ENCODE measurements at regions not wholly inside any gene's neighbourhood (a gene's known extent, or its start where the extent isn't known, plus 50 kb on each side); places are given as distances from the start of the nearest gene placed in this dataset.

DNA sequence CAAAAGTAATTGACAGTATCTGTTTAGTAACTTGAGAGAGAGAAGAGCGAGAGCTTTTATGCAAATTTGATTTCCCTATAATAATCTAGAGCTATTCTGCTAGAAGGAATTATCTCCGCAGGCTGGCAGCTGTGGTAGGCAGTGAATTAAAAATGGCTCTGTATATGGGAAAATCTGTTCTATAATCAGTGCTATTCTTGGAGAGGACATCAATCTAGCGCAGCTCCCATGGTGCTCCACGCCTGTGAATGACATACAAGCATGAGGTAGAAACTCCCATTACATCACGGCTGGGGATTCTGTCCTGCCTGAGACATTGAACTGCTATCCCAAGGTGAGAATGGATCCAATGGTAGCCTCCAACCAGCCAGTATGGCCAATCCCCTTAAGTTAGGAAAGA is 179.0 kb downstream of the DHX15 start:
- Histone ChIP-seq H3K4me1 (ENCODE audit: control insufficient read depth in 5 of 5, insufficient read depth in 5 of 5, low read length in 5 of 5) (peaks cover 0 to 8% (median 0%) of the 10 kb centered on the region in 5 donors), H3K36me3 (ENCODE audit: control insufficient read depth in 5 of 5, insufficient read depth in 5 of 5, low read length in 5 of 5) (no peaks in the 10 kb centered on the region), H3K9ac (ENCODE audit: low read length in 5 of 5) (no peak overlapping the region), H3K27me3 (ENCODE audit: control insufficient read depth in 5 of 5, insufficient read depth in 4 of 5, low read length in 5 of 5) (no peaks in the 10 kb centered on the region), H3K4me3 (ENCODE audit: low read depth in 1 of 5, low read length in 5 of 5) (no peak overlapping the region), H3K9me3 (ENCODE audit: control insufficient read depth in 5 of 5, low read length in 5 of 5) (no peaks in the 10 kb centered on the region), H3K27ac (ENCODE audit: low read depth, low read length) (no peak overlapping the region)

DNA sequence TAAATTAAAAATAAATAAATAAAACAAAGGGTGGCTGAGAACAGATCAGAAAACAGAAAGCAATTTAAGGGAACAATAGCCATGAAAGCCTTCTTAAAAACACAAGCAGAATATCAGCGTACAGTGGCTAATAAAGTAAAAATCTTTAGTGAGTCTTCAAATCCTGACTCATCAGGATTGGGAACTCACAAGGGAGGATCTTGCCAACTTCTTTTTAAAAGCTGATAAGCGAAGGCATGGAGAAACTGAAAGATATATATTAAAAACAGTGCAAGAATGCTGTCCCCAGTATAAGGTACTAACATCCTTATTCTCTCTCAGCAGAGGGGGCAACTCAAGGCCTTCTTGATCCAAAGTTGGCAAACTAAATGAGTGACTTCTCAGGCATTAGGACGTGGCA is 180.1 kb downstream of the DHX15 start:
- Histone ChIP-seq H3K27ac (ENCODE audit: low read depth, low read length) (no peak overlapping the region), H3K4me3 (ENCODE audit: low read depth in 1 of 5, low read length in 5 of 5) (no peak overlapping the region), H3K9me3 (ENCODE audit: control insufficient read depth in 5 of 5, low read length in 5 of 5) (no peaks in the 10 kb centered on the region), H3K4me1 (ENCODE audit: control insufficient read depth in 5 of 5, insufficient read depth in 5 of 5, low read length in 5 of 5) (peaks cover 0 to 5% (median 0%) of the 10 kb centered on the region in 5 donors), H3K36me3 (ENCODE audit: control insufficient read depth in 5 of 5, insufficient read depth in 5 of 5, low read length in 5 of 5) (no peaks in the 10 kb centered on the region), H3K9ac (ENCODE audit: low read length in 5 of 5) (no peak overlapping the region), H3K27me3 (ENCODE audit: control insufficient read depth in 5 of 5, insufficient read depth in 4 of 5, low read length in 5 of 5) (no peaks in the 10 kb centered on the region)

DNA sequence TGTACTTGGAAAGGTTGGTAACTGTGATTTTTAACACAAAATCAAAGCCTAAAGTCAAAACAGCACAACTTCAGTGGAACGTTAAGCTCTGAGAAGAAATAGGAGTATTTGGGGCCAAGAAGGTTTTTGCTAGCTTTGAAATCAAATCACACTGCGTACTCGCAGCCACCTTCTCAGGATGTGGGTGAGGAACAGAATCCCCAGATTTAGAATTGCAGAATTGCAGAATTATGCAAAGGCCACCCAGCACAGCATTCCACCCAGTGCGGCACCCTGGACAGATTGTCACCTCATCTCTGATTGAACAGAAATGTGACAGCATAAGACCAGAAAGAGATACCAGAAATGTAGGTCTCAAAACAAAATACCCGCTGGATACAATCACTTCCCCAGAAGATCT is 181.1 kb downstream of the DHX15 start:
- Histone ChIP-seq H3K9me3 (ENCODE audit: control insufficient read depth in 5 of 5, low read length in 5 of 5) (no peaks in the 10 kb centered on the region), H3K27ac (ENCODE audit: low read depth, low read length) (no peak overlapping the region), H3K4me3 (ENCODE audit: low read depth in 1 of 5, low read length in 5 of 5) (no peak overlapping the region), H3K27me3 (ENCODE audit: control insufficient read depth in 5 of 5, insufficient read depth in 4 of 5, low read length in 5 of 5) (no peaks in the 10 kb centered on the region), H3K9ac (ENCODE audit: low read length in 5 of 5) (no peak overlapping the region), H3K4me1 (ENCODE audit: control insufficient read depth in 5 of 5, insufficient read depth in 5 of 5, low read length in 5 of 5) (no peaks in the 10 kb centered on the region), H3K36me3 (ENCODE audit: control insufficient read depth in 5 of 5, insufficient read depth in 5 of 5, low read length in 5 of 5) (no peaks in the 10 kb centered on the region)

DNA sequence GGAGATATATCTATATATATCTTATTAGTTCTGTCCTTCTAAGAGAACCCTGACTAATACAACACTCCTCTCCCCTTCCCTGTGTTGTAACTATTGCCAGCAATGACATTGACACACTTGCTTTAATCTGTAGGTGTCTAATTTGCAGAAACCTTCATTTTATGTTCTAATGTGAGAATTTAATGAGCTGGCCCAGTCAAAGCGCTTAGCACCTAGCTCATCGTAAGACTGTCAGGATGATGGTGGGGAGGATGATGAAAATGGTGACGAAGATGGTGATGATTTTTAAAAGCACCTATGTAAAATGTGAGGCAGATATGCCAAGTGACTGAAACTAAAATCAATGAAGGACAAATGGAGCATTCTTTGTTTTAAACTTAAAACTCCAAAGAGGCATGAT is 183.8 kb downstream of the DHX15 start:
- Histone ChIP-seq H3K27me3 (ENCODE audit: control insufficient read depth in 5 of 5, insufficient read depth in 4 of 5, low read length in 5 of 5) (no peaks in the 10 kb centered on the region), H3K9me3 (ENCODE audit: control insufficient read depth in 5 of 5, low read length in 5 of 5) (no peaks in the 10 kb centered on the region), H3K27ac (ENCODE audit: low read depth, low read length) (no peak overlapping the region), H3K4me3 (ENCODE audit: low read depth in 1 of 5, low read length in 5 of 5) (no peak overlapping the region), H3K36me3 (ENCODE audit: control insufficient read depth in 5 of 5, insufficient read depth in 5 of 5, low read length in 5 of 5) (no peaks in the 10 kb centered on the region), H3K9ac (ENCODE audit: low read length in 5 of 5) (no peak overlapping the region), H3K4me1 (ENCODE audit: control insufficient read depth in 5 of 5, insufficient read depth in 5 of 5, low read length in 5 of 5) (no peaks in the 10 kb centered on the region)

DNA sequence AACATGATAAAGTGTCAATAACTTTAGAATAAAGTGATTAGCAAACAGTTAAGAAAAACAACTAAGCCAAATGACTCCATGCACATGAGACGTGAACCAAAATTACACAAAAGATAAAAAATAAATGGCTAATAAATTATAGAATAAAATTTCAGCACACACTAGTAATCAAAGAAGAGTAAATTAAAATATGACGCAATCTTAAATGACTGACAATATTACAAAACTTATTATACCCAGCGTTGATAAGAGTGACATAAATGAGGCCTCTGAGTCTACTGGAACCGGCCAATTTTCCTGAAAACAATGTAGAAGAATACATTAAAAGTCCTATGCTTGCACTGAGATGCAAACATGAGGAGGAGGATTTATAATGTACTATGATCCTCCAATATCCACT is 187.4 kb downstream of the DHX15 start:
- no peak overlapping the region for H3K4me3 ChIP-seq (ENCODE audit: low read depth in 1 of 5, low read length in 5 of 5)
- no peak overlapping the region for H3K27ac ChIP-seq (ENCODE audit: low read depth, low read length)
- H3K36me3 ChIP-seq (ENCODE audit: control insufficient read depth in 5 of 5, insufficient read depth in 5 of 5, low read length in 5 of 5): no peaks in the 10 kb centered on the region
- H3K9me3 ChIP-seq (ENCODE audit: control insufficient read depth in 5 of 5, low read length in 5 of 5): no peaks in the 10 kb centered on the region
- no peak overlapping the region for H3K9ac ChIP-seq (ENCODE audit: low read length in 5 of 5)
- no peaks in the 10 kb centered on the region for H3K4me1 ChIP-seq (ENCODE audit: control insufficient read depth in 5 of 5, insufficient read depth in 5 of 5, low read length in 5 of 5)
- no peaks in the 10 kb centered on the region for H3K27me3 ChIP-seq (ENCODE audit: control insufficient read depth in 5 of 5, insufficient read depth in 4 of 5, low read length in 5 of 5)

DNA sequence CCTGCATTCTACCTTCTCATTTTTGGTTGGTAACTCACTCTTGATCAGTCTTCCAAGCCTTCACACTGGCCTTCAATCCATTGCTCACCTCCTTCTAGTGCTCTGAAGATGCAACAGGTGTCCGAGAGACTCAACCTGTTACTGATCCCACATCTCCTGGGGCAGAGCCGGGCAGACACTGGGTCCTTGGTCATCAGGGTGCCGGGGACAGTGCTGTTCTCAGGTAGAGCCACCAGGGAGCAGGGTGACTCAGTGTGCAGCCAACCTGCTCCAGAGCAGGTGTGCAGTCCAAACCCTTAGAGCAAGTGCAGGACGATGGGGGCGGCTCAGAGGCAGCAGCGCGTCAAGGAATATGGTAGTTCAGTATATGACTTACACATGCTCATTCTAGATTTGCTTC is 188.4 kb downstream of the DHX15 start:
- H3K4me3 ChIP-seq (ENCODE audit: low read depth in 1 of 5, low read length in 5 of 5): no peak overlapping the region
- no peak overlapping the region for H3K27ac ChIP-seq (ENCODE audit: low read depth, low read length)
- no peaks in the 10 kb centered on the region for H3K9me3 ChIP-seq (ENCODE audit: control insufficient read depth in 5 of 5, low read length in 5 of 5)
- no peaks in the 10 kb centered on the region for H3K4me1 ChIP-seq (ENCODE audit: control insufficient read depth in 5 of 5, insufficient read depth in 5 of 5, low read length in 5 of 5)
- no peaks in the 10 kb centered on the region for H3K36me3 ChIP-seq (ENCODE audit: control insufficient read depth in 5 of 5, insufficient read depth in 5 of 5, low read length in 5 of 5)
- no peak overlapping the region for H3K9ac ChIP-seq (ENCODE audit: low read length in 5 of 5)
- no peaks in the 10 kb centered on the region for H3K27me3 ChIP-seq (ENCODE audit: control insufficient read depth in 5 of 5, insufficient read depth in 4 of 5, low read length in 5 of 5)

DNA sequence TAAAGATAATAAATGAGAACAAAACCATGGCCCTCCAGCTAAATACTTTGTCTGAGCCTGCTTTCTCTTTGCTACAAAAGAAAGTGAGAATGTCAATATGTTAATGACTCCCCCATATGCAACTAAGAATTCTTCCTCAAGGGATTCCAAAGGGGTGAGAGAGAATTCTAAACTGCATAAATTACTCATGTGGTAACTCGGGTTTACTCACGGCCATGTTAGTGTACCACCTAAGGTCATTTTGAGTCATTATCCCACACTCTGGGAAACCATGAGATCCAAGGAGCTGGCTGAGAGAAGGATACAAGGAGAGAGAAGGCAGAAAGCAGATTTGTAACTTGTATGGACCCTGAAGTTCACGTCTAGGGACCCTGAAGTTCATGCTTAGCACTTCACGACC is 190.3 kb downstream of the DHX15 start:
- no peak overlapping the region for H3K27ac ChIP-seq (ENCODE audit: low read depth, low read length)
- no peaks in the 10 kb centered on the region for H3K36me3 ChIP-seq (ENCODE audit: control insufficient read depth in 5 of 5, insufficient read depth in 5 of 5, low read length in 5 of 5)
- H3K27me3 ChIP-seq (ENCODE audit: control insufficient read depth in 5 of 5, insufficient read depth in 4 of 5, low read length in 5 of 5): no peaks in the 10 kb centered on the region
- H3K9ac ChIP-seq (ENCODE audit: low read length in 5 of 5): no peak overlapping the region
- no peaks in the 10 kb centered on the region for H3K4me1 ChIP-seq (ENCODE audit: control insufficient read depth in 5 of 5, insufficient read depth in 5 of 5, low read length in 5 of 5)
- H3K4me3 ChIP-seq (ENCODE audit: low read depth in 1 of 5, low read length in 5 of 5): no peak overlapping the region
- no peaks in the 10 kb centered on the region for H3K9me3 ChIP-seq (ENCODE audit: control insufficient read depth in 5 of 5, low read length in 5 of 5)

DNA sequence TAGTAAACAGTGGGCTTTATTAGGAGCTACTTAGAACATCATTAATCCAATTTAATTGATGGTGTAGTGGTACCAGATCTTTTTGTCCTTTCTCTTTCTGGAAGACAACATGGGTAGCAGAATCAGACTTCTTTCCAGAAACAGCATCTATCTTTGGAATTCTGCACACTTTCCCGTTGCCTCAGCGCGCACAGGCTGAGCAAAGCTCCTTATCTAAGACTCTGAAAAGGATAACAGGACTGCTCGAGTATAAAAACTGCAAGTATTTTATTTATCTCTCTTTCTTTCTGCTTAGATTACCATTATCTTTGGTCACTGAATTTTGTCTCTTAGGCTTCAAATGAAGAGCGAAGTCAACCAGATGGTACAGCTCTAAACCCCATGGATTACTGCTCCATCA is 191.7 kb downstream of the DHX15 start:
- H3K4me1 ChIP-seq (ENCODE audit: control insufficient read depth in 5 of 5, insufficient read depth in 5 of 5, low read length in 5 of 5): no peaks in the 10 kb centered on the region
- no peaks in the 10 kb centered on the region for H3K36me3 ChIP-seq (ENCODE audit: control insufficient read depth in 5 of 5, insufficient read depth in 5 of 5, low read length in 5 of 5)
- no peak overlapping the region for H3K9ac ChIP-seq (ENCODE audit: low read length in 5 of 5)
- no peak overlapping the region for H3K4me3 ChIP-seq (ENCODE audit: low read depth in 1 of 5, low read length in 5 of 5)
- H3K9me3 ChIP-seq (ENCODE audit: control insufficient read depth in 5 of 5, low read length in 5 of 5): no peaks in the 10 kb centered on the region
- H3K27ac ChIP-seq (ENCODE audit: low read depth, low read length): no peak overlapping the region
- no peaks in the 10 kb centered on the region for H3K27me3 ChIP-seq (ENCODE audit: control insufficient read depth in 5 of 5, insufficient read depth in 4 of 5, low read length in 5 of 5)

DNA sequence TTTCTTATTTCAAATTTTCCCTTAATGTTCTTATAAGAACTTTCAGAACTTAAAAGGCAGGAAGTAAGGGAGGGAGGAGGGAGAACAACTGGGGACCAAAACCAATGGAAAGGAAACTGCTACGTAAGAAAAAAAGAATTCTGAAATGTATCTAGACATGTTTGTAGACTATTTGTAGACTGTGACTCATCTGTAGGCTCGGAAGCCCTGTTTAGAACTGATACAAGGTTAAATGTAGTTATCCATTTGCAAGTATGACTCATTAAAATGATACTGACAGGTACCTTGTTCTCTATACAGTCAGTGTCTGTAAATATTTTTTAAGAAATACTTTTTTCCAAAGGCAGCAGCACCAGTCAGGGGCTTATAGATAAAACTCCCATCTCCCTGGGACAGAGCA is 202.0 kb downstream of the DHX15 start:
- Histone ChIP-seq H3K9me3 (ENCODE audit: control insufficient read depth in 5 of 5, low read length in 5 of 5) (no peaks in the 10 kb centered on the region), H3K4me3 (ENCODE audit: low read depth in 1 of 5, low read length in 5 of 5) (no peak overlapping the region), H3K27ac (ENCODE audit: low read depth, low read length) (no peak overlapping the region), H3K27me3 (ENCODE audit: control insufficient read depth in 5 of 5, insufficient read depth in 4 of 5, low read length in 5 of 5) (no peaks in the 10 kb centered on the region), H3K9ac (ENCODE audit: low read length in 5 of 5) (no peak overlapping the region), H3K4me1 (ENCODE audit: control insufficient read depth in 5 of 5, insufficient read depth in 5 of 5, low read length in 5 of 5) (no peaks in the 10 kb centered on the region), H3K36me3 (ENCODE audit: control insufficient read depth in 5 of 5, insufficient read depth in 5 of 5, low read length in 5 of 5) (no peaks in the 10 kb centered on the region)

DNA sequence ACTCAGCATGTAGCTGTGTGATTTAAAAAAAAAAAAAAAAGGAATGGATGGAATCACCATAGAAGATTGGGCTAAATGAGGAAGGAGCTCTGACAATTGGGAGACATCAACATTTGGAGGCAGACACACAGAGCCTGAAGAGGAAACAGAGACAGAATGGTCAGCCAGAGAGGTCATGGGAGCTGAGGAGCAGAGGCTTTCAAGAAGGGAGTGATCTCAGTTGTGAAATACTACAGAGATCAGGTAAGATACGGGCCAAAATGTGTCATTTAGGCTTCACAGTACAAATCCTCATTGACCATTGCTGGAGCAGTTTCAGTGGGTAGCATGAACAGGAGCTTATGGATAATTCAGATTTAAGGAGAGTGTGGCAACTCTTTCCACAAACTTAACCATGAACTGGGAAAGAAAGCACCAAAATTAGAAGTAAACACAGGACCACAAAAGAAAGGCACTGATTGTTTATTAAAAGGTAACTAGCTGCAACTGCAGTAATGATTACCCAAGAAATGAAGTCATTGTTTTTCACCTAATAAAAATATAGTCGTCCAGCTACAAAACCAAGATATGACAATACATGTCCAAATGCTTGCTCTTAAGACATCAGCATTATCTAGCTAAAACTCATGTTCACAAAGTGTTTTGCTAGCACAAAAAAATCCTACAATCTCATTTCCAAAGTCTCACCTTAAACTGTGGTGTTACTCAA is 203.2 kb downstream of the DHX15 start:
- H3K36me3 ChIP-seq (ENCODE audit: control insufficient read depth in 5 of 5, insufficient read depth in 5 of 5, low read length in 5 of 5): no peaks in the 10 kb centered on the region
- no peaks in the 10 kb centered on the region for H3K9me3 ChIP-seq (ENCODE audit: control insufficient read depth in 5 of 5, low read length in 5 of 5)
- H3K9ac ChIP-seq (ENCODE audit: low read length in 5 of 5): no peak overlapping the region
- H3K27me3 ChIP-seq (ENCODE audit: control insufficient read depth in 5 of 5, insufficient read depth in 4 of 5, low read length in 5 of 5): no peaks in the 10 kb centered on the region
- no peak overlapping the region for H3K27ac ChIP-seq (ENCODE audit: low read depth, low read length)
- no peak overlapping the region for H3K4me3 ChIP-seq (ENCODE audit: low read depth in 1 of 5, low read length in 5 of 5)
- H3K4me1 ChIP-seq (ENCODE audit: control insufficient read depth in 5 of 5, insufficient read depth in 5 of 5, low read length in 5 of 5): no peaks in the 10 kb centered on the region

DNA sequence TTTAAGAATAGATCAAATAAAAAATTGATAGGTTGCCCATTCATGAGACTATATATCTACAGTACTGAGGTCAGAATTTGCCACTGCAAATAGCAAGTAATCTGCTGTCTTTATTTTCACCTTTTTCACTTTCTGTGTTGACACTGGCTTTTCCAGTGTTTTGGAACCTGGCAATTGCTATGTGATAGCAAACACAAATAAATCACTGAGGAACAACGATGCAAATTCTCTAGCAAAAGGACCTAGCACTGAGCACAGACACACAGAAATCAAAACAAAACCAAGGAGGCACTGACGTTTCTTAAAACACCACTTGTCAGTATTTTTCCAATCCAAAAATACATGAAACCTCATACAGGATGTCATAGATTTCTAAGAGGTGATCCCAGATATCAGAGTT is 210.7 kb downstream of the DHX15 start:
- H3K36me3 ChIP-seq (ENCODE audit: control insufficient read depth in 5 of 5, insufficient read depth in 5 of 5, low read length in 5 of 5): no peaks in the 10 kb centered on the region
- H3K9ac ChIP-seq (ENCODE audit: low read length in 5 of 5): no peak overlapping the region
- no peaks in the 10 kb centered on the region for H3K27me3 ChIP-seq (ENCODE audit: control insufficient read depth in 5 of 5, insufficient read depth in 4 of 5, low read length in 5 of 5)
- H3K4me1 ChIP-seq (ENCODE audit: control insufficient read depth in 5 of 5, insufficient read depth in 5 of 5, low read length in 5 of 5): no peaks in the 10 kb centered on the region
- H3K27ac ChIP-seq (ENCODE audit: low read depth, low read length): no peak overlapping the region
- no peak overlapping the region for H3K4me3 ChIP-seq (ENCODE audit: low read depth in 1 of 5, low read length in 5 of 5)
- no peaks in the 10 kb centered on the region for H3K9me3 ChIP-seq (ENCODE audit: control insufficient read depth in 5 of 5, low read length in 5 of 5)
